H1 (cell line): ENCODE measurements at regions not wholly inside any gene's neighbourhood (a gene's known extent, or its start where the extent isn't known, plus 50 kb on each side); places are given as distances from the start of the nearest gene placed in this dataset.

Experiments used
- ASH2L ChIP-seq: fragments of 200-600, 300-600 bp; sonication (generic); IDR thresholded peaks from one replicate; pipeline ENCODE4 v1.7.1; 2017; ENCODE audit warnings: low read length
- CHD1 ChIP-seq: IDR thresholded peaks from 2 replicates; pipeline ENCODE4 v1.6.1; 2012; ENCODE audit warnings: low read depth, low read length, improper control_type of control experiment
- CREB1 ChIP-seq: IDR thresholded peaks from 2 replicates; pipeline ENCODE4 v1.6.1; 2012; ENCODE audit warnings: inconsistent platforms
- CTBP2 ChIP-seq: IDR thresholded peaks from 2 replicates; pipeline ENCODE4 v1.7.0; 2011; ENCODE audit warnings: borderline replicate concordance, mild to moderate bottlenecking, moderate library complexity, mixed read lengths, low read length; ENCODE audit not compliant: insufficient read depth, insufficient read length
- JUN ChIP-seq: IDR thresholded peaks from 2 replicates; pipeline ENCODE4 v1.6.1; 2011; ENCODE audit warnings: low read depth, mild to moderate bottlenecking, improper control_type of control experiment, low read length
- KDM1A ChIP-seq: fragments of 200-600, 300-600 bp; sonication (generic); IDR thresholded peaks from 2 replicates; pipeline ENCODE4 v1.7.1; 2016; ENCODE audit warnings: mild to moderate bottlenecking, low read length, borderline replicate concordance
- RBBP5 ChIP-seq: IDR thresholded peaks from 2 replicates; pipeline ENCODE4 v1.7.1; 2012; ENCODE audit warnings: low read depth, mild to moderate bottlenecking, inconsistent platforms, low read length, moderate library complexity, borderline replicate concordance
- TBP ChIP-seq: IDR thresholded peaks from 2 replicates; pipeline ENCODE4 v1.6.1; 2011; ENCODE audit warnings: low read depth, low read length, improper control_type of control experiment
- TF ChIP-seq, protein P1 (sequence below): fragments of 300-600 bp; sonication (generic); IDR thresholded peaks from 2 replicates; pipeline ENCODE4 v1.7.1; 2012; ENCODE audit warnings: low read length, moderate library complexity, mild to moderate bottlenecking, inconsistent platforms; ENCODE audit not compliant: insufficient replicate concordance

DNA sequence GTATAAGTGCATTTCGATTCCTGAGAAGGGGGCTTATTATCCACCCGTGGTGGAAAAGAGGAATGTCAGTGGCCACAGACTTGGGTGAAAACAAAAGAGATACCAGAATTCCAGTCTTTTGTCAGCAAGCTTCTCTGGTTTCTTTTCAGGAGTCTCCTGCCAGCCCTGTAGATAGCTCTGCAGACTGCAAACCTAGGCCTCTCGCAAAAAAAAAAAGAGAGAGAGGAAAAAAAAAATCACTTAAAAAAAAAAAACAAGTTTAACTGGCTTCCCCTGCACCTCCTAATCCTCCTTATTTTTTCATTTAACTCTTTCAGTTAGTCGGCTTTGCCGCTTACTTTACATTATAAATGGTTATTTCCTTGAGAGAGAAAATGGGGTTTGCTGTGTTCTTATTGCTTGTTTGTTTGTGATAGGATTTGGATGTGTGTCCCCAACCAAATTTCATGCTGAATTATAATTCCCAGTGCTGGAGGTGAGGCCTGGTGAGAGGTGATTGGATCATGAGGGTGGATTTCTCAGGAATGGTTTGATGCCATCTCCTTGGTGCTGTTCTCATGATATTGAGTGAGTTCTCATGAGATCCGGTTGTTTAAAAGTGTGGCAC, 170.0 kb downstream of the BCL11B start (continued):
- TF ChIP-seq, protein P1, sequence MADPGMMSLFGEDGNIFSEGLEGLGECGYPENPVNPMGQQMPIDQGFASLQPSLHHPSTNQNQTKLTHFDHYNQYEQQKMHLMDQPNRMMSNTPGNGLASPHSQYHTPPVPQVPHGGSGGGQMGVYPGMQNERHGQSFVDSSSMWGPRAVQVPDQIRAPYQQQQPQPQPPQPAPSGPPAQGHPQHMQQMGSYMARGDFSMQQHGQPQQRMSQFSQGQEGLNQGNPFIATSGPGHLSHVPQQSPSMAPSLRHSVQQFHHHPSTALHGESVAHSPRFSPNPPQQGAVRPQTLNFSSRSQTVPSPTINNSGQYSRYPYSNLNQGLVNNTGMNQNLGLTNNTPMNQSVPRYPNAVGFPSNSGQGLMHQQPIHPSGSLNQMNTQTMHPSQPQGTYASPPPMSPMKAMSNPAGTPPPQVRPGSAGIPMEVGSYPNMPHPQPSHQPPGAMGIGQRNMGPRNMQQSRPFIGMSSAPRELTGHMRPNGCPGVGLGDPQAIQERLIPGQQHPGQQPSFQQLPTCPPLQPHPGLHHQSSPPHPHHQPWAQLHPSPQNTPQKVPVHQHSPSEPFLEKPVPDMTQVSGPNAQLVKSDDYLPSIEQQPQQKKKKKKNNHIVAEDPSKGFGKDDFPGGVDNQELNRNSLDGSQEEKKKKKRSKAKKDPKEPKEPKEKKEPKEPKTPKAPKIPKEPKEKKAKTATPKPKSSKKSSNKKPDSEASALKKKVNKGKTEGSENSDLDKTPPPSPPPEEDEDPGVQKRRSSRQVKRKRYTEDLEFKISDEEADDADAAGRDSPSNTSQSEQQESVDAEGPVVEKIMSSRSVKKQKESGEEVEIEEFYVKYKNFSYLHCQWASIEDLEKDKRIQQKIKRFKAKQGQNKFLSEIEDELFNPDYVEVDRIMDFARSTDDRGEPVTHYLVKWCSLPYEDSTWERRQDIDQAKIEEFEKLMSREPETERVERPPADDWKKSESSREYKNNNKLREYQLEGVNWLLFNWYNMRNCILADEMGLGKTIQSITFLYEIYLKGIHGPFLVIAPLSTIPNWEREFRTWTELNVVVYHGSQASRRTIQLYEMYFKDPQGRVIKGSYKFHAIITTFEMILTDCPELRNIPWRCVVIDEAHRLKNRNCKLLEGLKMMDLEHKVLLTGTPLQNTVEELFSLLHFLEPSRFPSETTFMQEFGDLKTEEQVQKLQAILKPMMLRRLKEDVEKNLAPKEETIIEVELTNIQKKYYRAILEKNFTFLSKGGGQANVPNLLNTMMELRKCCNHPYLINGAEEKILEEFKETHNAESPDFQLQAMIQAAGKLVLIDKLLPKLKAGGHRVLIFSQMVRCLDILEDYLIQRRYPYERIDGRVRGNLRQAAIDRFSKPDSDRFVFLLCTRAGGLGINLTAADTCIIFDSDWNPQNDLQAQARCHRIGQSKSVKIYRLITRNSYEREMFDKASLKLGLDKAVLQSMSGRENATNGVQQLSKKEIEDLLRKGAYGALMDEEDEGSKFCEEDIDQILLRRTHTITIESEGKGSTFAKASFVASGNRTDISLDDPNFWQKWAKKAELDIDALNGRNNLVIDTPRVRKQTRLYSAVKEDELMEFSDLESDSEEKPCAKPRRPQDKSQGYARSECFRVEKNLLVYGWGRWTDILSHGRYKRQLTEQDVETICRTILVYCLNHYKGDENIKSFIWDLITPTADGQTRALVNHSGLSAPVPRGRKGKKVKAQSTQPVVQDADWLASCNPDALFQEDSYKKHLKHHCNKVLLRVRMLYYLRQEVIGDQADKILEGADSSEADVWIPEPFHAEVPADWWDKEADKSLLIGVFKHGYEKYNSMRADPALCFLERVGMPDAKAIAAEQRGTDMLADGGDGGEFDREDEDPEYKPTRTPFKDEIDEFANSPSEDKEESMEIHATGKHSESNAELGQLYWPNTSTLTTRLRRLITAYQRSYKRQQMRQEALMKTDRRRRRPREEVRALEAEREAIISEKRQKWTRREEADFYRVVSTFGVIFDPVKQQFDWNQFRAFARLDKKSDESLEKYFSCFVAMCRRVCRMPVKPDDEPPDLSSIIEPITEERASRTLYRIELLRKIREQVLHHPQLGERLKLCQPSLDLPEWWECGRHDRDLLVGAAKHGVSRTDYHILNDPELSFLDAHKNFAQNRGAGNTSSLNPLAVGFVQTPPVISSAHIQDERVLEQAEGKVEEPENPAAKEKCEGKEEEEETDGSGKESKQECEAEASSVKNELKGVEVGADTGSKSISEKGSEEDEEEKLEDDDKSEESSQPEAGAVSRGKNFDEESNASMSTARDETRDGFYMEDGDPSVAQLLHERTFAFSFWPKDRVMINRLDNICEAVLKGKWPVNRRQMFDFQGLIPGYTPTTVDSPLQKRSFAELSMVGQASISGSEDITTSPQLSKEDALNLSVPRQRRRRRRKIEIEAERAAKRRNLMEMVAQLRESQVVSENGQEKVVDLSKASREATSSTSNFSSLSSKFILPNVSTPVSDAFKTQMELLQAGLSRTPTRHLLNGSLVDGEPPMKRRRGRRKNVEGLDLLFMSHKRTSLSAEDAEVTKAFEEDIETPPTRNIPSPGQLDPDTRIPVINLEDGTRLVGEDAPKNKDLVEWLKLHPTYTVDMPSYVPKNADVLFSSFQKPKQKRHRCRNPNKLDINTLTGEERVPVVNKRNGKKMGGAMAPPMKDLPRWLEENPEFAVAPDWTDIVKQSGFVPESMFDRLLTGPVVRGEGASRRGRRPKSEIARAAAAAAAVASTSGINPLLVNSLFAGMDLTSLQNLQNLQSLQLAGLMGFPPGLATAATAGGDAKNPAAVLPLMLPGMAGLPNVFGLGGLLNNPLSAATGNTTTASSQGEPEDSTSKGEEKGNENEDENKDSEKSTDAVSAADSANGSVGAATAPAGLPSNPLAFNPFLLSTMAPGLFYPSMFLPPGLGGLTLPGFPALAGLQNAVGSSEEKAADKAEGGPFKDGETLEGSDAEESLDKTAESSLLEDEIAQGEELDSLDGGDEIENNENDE, result no peak
- TF ChIP-seq KDM1A (no peak), CREB1 (no peak), CHD1 (no peak), RBBP5 (peak; percentile 65; the same call in 1 of the 2 replicates), JUN (no peak), CTBP2 (no peak), TBP (no peak), ASH2L (peak; percentile 67)
- TF ChIP-seq, all 59 proteins: peak for 2
